ENCODE measurements at regions not wholly inside any gene's neighbourhood (a gene's known extent, or its start where the extent isn't known, plus 50 kb on each side); places are given as distances from the start of the nearest gene placed in this dataset.

DNA sequence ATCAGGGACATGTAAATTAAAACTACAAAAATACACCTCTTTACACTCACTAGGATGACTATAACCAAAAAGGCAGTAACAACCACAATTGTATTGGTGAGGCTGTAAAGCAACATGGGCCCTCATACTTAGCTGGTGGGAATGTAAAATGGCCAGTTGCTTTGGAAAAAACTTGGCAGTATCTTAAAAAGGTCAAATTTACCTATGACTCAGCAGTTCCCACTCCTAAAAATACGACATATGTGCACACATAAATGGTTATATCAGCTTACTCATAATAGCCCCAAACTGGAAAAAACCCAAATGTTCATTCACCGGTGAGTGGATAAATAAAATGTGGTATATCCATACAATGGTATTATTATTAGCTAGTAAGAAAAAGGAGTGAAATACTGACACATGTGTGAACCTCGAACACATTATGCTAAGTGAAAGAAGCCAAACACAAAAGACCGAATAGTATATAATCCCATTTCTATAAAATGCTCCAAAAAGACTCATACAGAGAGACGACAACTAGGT is 391.4 kb downstream of the NPIPA8 start:
- TF ChIP-seq CTCF (IDR thresholded peaks at IDR 0.05; ENCODE audit: low read depth, low read length, poor library complexity, severe bottlenecking) (no peak), EZH2phosphoT487 (IDR thresholded peaks at IDR 0.05; ENCODE audit: borderline replicate concordance, low read length) (no peak)
